ENCODE measurements at regions not wholly inside any gene's neighbourhood (a gene's known extent, or its start where the extent isn't known, plus 50 kb on each side); places are given as distances from the start of the nearest gene placed in this dataset.

- TF ChIP-seq, protein P1, sequence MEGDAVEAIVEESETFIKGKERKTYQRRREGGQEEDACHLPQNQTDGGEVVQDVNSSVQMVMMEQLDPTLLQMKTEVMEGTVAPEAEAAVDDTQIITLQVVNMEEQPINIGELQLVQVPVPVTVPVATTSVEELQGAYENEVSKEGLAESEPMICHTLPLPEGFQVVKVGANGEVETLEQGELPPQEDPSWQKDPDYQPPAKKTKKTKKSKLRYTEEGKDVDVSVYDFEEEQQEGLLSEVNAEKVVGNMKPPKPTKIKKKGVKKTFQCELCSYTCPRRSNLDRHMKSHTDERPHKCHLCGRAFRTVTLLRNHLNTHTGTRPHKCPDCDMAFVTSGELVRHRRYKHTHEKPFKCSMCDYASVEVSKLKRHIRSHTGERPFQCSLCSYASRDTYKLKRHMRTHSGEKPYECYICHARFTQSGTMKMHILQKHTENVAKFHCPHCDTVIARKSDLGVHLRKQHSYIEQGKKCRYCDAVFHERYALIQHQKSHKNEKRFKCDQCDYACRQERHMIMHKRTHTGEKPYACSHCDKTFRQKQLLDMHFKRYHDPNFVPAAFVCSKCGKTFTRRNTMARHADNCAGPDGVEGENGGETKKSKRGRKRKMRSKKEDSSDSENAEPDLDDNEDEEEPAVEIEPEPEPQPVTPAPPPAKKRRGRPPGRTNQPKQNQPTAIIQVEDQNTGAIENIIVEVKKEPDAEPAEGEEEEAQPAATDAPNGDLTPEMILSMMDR (IDR thresholded peaks at IDR 0.05; ENCODE audit: low read length) = no peak
- no peak for TF ChIP-seq EZH2 (optimal IDR thresholded peaks at IDR 0.05; ENCODE audit: low read depth, low read length)
Observed at GRCh38 chr20:10978019-10978702, 304.4 kb upstream of the JAG1 start.
